ENCODE measurements at regions not wholly inside any gene's neighbourhood (a gene's known extent, or its start where the extent isn't known, plus 50 kb on each side); places are given as distances from the start of the nearest gene placed in this dataset.

- no peak for DNase-seq
Measured at GRCh38 chr2:129905664-129906081, 73.8 kb upstream of the RAB6C start.

DNA sequence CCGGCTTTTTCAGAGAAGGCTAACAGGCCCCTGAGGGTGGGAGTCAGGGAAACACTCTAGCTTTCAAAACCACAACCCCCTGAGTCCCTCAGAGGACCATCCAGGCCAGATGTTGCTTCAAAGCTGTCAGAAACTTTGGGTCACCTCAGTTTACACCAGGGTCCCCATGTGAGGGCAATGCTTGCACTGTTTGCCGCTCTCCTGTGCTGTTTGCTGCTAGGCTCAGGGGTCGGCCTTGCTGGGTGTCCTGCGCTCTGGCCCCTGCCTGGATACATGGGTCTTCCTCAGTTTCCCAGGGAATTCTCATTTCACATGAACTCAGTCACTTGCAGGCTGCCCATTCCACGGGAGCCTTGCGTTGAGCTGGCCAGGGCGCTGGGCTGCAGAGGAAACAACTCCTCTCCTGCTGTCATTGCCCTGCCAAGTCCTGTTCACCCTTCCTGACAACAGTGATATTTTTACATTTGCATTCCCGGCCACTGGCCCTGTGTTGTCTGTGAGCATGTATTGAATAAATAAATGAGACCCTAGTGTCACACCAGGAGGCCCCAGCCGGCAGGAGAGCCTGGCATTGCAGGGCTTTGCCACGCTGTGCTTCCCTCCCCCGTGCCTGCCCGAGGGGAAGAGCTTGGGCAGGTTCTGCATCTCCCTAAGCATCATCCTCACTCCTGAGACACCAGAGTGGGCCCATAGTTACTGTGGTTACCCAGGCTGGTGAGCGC is 73.2 kb upstream of the RAB6C start:
- DNase-seq: no peak

- DNase-seq: no peak
Measured at GRCh38 chr2:129906861-129907235, 72.6 kb upstream of the RAB6C start.

- DNase-seq: no peak
Measured at GRCh38 chr2:129907256-129907998, 72.0 kb upstream of the RAB6C start.

DNA sequence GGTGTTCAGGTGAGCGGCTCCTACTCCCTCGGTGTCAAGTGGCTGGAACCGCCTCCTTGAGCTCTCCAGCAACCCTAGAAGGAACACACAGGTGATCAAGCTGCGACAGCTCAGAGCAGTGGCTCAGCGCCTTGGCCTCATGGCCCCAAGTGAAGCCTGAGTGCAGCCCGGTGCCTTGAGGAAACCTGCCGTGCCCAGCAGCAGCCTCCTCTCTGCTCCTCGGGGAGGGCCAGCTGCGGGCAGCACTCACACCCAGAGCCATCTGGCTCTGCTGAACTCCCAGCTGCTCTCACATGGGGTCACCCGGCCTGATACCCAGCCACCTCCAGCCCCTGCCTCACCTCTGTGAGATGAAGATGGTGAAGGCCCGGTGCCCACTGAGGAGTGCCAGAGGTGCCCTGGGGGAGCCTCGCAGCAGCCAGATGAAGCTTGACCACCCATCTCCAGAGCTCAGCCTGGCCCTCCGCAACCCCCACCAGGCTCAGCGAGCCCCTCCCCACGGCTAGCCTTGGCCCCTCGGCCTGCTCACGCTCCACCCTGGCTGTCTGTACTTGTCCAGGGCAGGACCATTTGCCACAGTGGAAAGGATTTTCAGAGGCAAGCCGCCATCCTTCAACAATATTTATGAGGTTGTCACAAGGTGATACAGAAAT is 70.6 kb upstream of the RAB6C start:
- DNase-seq: no peak

GRCh38 chr2:129909651-129910418 is 69.6 kb upstream of the RAB6C start:
- DNase-seq: no peak

- no peak for DNase-seq
Measured at GRCh38 chr2:129910446-129911362, 68.8 kb upstream of the RAB6C start.

DNA sequence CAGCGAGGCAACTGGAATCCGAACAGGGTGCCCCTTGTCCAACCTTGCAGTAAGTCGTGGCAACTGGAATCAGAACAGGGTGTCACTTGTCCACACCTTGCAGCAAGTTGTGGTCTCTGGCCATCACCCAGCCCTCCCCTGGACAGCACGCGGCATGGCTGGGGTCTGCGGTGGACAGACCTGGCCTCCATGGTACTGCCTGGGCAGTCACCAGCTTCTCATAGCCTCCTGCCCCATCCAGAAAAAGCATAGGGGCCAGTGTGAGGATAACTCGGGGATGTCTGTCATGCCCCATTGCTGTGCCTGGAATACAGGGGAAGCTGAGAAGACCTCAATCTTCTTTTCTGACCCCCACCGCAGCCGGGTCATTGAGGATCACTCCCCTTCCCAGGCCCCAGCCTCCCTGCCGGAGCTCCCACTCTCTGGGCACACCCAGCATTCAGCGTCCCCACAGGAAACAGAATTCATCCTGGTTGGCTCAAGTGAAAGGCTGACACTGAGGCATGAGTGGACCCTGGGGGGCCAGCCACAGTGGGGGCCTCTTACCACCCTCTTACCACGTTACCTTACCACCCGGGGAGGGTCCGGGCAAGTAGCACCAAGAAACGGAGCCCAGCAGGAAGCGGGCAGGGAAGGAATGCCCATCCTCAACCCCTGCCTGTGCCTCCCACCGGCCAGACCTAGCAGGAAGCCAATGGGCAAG is 68.0 kb upstream of the RAB6C start:
- no peak for DNase-seq

DNA sequence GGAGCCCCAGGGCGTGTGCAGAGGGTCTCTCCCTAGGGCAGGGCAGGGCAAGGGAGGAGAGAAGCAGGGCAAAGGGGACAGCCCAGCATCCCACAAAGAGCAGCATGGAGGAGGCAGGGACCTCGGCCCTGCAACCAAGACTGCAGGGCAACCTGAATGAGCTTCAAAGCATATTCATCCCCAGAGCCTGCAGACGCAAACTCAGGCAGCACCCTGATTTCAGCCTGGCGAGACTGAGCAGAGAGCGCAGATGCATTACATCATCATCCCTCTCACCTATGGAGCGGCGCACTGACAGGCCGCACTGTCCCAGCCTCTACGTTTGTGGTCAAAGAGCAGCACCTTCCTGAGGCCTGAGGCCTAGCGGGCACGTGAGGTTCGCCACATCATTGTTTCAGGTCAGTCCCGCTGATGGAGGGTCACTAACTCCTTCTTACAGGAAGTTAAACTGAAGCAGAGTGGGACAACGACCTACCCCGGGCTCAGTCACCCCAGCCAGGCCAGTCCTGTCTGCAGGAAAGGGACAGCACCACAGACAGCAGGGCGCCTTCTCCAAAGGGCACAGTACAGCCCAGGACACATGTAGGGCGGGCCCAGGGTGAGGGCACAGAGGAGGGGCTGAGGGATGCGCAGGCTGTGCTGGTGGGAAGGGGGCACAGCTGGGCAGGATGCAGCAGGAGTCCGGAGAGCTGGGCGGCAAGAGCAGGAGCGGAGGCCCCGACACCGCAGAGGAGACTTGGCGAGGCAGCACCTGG is 67.2 kb upstream of the RAB6C start:
- no peak for DNase-seq

DNA sequence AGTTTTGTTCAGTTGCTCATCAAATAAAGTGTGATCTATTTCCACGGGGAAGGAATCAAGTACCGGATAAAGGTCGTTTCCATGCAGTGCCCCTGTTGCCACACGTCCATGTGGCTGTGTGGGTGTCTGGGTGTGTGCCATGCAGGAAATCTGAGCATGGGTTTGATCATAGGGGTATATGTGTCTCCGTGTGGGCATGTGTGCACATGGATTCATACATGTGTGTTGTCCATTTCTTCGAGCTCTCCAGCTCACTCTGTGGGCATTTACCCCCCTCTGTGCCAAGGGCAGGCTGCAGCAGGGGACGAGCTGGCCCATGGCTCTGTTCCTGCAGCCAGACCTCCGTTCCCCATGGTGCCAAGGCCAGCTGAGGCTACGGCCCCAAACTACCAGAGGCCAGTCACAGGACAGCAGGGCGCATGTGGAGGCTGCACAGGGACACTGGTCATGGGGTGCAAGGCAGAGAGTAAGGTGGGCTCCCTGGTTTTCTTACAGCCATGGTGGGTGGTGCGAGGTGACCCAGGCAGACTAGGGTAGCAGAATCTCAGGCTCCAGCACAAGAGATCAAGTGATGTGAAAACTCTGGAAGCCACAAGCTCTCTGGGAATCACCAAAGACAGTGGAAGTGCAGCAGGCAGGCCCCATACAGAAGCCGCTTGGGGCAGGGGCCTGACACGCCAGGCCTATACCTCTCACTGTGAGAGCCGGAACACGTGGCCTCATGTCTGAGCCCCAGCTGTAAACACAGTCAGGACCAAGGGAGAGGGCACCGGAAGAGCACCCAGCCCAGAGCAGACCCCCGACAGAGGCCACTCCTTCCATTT is 66.4 kb upstream of the RAB6C start:
- DNase-seq: no peak

GRCh38 chr2:129913695-129914495 is 65.6 kb upstream of the RAB6C start:
- DNase-seq: no peak

DNA sequence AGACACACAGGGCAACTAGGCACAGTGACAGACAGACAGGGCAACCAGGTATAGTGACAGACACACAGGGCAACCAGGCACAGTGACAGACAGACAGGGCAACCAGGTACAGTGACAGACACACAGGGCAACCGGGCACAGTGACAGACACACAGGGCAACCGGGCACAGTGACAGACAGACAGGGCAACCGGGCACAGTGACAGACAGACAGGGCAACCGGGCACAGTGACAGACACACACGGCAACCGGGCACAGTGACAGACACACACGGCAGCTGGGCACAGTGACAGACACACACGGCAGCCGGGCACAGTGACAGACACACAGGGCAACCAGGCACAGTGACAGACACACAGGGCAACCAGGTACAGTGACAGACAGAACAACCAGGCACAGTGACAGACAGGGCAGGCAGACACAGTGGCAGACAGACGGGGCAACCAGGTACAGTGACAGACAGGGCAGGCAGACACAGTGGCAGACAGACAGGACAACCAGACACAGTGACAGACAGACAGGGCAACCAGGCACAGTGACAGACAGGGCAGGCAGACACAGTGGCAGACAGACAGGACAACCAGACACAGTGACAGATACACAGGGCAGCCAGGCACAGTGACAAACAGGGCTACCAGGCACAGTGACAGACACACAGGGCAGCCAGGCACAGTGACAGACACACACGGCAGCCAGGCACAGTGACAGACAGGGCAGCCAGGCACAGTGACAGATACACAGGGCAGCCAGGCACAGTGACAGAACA is 64.7 kb upstream of the RAB6C start:
- no peak for DNase-seq

DNA sequence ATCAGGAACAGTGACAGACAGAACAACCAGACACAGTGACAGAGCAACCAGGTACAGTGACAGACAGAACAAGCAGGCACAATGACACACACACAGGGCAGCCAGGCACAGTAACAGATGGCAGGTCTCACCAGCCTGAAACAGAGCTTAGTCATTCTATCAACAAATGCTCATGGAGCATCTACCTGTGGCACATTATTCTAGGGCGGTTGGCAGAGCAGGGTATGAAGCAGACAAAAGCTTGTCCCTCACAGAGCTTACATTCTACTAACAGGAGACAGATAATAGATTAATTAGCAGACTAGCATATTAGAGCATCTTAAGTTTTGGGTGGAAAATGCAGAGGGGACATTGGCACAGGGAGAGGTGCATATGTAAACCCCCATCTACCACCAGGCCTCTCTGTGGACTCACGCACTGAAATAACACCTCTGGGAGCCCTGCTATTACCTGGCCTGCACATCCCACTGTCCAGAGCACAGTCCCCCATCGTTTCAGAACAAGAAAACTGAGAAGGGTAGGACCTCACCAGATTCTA is 64.1 kb upstream of the RAB6C start:
- no peak for DNase-seq

GRCh38 chr2:129918604-129919003 is 60.9 kb upstream of the RAB6C start:
- no peak for DNase-seq

DNA sequence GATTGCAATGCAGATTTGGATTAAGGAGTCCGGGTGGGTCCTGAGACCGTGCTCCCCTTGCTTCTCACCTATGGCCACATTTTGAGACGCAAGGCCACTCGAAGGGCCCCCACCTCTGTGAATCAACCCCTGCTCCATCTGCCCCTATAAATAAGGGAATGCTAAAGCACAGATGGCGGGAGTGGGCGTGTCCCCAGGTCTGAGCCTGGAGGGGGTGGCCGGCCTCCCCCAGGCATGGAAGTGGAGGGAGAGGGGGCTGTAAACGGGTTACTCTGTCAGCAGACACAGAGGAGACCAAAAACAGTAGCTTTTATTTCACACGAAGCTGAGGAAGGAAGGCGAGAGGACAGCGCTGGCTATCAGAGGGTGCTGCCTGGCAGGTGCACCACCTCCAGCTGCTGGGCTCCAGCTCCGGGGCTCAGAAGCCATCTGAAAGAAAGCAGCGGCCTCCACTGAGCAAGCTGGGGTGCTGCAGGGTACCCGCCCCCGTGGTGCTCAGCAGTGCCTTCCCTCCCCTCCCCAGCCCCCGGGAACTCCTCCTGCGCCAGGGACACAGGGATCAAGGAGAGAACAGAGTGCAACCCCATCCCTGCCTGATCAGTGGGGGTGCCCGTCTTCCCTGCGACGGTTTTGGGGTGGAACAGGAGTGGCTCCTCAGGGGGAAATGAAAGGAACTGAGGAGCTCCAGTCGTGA is 56.7 kb upstream of the RAB6C start:
- DNase-seq: no peak

DNA sequence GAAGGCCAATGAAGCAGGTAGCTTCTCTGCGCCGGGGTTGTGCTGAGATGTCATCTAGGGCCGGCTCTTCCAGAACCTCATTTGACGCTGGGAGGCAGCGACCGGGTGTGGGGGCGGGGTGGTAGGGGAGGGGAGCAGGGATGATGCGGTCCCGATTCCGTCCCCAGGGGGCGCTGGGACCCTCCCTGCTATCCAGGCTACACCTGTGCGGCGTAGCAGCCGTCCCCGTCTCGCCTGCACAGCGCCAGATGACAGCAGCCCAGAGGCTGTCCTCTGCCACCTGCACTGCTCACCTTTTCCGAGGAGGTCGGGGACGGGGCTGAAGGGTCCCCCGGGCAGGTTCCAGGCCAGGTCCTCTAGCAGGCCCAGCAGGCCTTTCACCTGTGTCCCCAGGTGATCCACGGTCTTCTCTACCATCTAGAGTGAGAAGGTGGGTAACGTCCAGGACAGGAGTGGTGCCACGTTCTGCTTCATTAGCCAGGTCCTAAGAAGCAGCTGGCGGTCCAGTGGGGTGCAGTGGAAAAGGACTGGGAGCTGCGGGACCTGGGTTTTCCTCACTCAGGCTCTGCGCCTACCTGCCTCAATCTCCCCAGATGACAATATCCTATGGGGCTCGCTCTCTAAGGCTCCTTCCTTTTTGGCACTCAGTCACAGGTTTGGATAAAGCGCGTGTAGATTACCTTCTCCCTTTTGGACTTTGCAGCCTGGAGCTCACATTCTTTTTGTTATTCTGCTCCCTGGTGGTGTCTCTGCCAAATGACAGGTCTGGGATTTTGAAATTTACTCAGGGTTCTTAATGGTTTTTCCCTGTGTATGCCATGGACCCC is 56.0 kb upstream of the RAB6C start:
- peak; percentile 40 for DNase-seq
